Endodermal cell (in vitro differentiated cells): ENCODE measurements at regions not wholly inside any gene's neighbourhood (a gene's known extent, or its start where the extent isn't known, plus 50 kb on each side); places are given as distances from the start of the nearest gene placed in this dataset.
A peak's percentile ranks its signal among the peaks of the same experiment; 100 is the strongest.

ENCODE experiments used
- DNase-seq: peaks from one replicate; pipeline ENCODE4 v3.0.0-alpha.2; 2017
- H3K27ac ChIP-seq: 2 replicates; pipeline ENCODE4 v1.5.1; 2013; ENCODE audit warnings: mild to moderate bottlenecking, low read depth, low read length, moderate library complexity
- H3K27me3 ChIP-seq: 2 replicates; pipeline ENCODE4 v1.6.1; 2013; ENCODE audit warnings: mild to moderate bottlenecking, low read length, moderate library complexity; ENCODE audit not compliant: insufficient read depth, control insufficient read depth, poor library complexity, severe bottlenecking
- H3K36me3 ChIP-seq: 2 replicates; pipeline ENCODE4 v1.7.0; 2013; ENCODE audit warnings: mild to moderate bottlenecking, low read length, moderate library complexity; ENCODE audit not compliant: control insufficient read depth, insufficient read depth
- H3K4me1 ChIP-seq: one replicate; pipeline ENCODE4 v1.7.0; 2013; ENCODE audit warnings: low read length; ENCODE audit not compliant: control insufficient read depth, insufficient read depth
- H3K4me3 ChIP-seq: 2 replicates; pipeline ENCODE4 v1.5.1; 2013; ENCODE audit warnings: mild to moderate bottlenecking, low read length, moderate library complexity
- H3K9ac ChIP-seq: 2 replicates; pipeline ENCODE4 v1.6.1; 2013; ENCODE audit warnings: mild to moderate bottlenecking, low read length, moderate library complexity; ENCODE audit not compliant: poor library complexity, severe bottlenecking; ENCODE audit errors: extremely low read depth
- H3K9me3 ChIP-seq: 2 replicates; pipeline ENCODE4 v1.6.1; 2013; ENCODE audit warnings: mild to moderate bottlenecking, low read length, moderate library complexity; ENCODE audit not compliant: control insufficient read depth
- H3K27ac Mint-ChIP-seq: 2 replicates; pipeline ENCODE4 v1.8.0; 2020; ENCODE audit warnings: mixed read lengths
- H3K27me3 Mint-ChIP-seq: 2 replicates; pipeline ENCODE4 v1.8.0; 2021; ENCODE audit warnings: mild to moderate bottlenecking, mixed read lengths; ENCODE audit not compliant: insufficient read depth
- H3K36me3 Mint-ChIP-seq: 2 replicates; pipeline ENCODE4 v1.8.0; 2020; ENCODE audit warnings: low read depth, mixed read lengths
- H3K4me1 Mint-ChIP-seq: 2 replicates; pipeline ENCODE4 v1.8.0; 2020; ENCODE audit warnings: mixed read lengths
- H3K4me3 Mint-ChIP-seq: 2 replicates; pipeline ENCODE4 v1.8.0; 2020; ENCODE audit warnings: mild to moderate bottlenecking, moderate library complexity, mixed read lengths
- H3K9me3 Mint-ChIP-seq: 2 replicates; pipeline ENCODE4 v1.8.0; 2020; ENCODE audit warnings: mild to moderate bottlenecking, mixed read lengths
- WGBS, 2 experiments: methylation state at CpG; one replicate each; pipeline versions ENCODE4 v1.1.5 to v1.1.7; 2013; ENCODE audit warnings: missing lambda C conversion rate in 2 of 2, mixed read lengths in 1 of 2; ENCODE audit not compliant: insufficient coverage in 1 of 2, insufficient read length in 1 of 2; 5-methylcytosine and 5-hydroxymethylcytosine counted together
- TF ChIP-seq, protein P1 (sequence below): fragments of 200-600 bp; sonication (generic); conservative IDR thresholded peaks from 2 replicates; pipeline ENCODE4 v1.5.0; 2021; ENCODE audit warnings: antibody characterized with exemption, mild to moderate bottlenecking

DNA sequence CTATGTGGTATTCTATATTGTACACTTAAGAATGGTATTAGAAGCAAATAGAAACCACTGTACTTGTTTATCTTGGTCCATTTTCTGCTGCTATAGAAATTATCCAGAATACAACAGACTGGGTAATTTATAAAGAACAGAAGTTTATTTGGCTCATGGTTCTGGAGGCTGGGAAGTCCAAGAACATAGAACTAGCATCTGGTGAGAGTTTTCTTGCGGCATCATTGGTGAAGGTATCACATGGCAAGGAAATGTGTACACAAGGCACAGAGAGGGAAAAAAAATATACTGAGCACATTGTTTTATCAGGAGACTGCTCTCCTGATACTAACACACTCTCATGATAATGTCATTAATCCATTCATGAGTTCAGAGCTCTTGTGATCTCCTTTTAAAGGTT, 130.3 kb upstream of the STXBP6 start:
- TF ChIP-seq, protein P1, sequence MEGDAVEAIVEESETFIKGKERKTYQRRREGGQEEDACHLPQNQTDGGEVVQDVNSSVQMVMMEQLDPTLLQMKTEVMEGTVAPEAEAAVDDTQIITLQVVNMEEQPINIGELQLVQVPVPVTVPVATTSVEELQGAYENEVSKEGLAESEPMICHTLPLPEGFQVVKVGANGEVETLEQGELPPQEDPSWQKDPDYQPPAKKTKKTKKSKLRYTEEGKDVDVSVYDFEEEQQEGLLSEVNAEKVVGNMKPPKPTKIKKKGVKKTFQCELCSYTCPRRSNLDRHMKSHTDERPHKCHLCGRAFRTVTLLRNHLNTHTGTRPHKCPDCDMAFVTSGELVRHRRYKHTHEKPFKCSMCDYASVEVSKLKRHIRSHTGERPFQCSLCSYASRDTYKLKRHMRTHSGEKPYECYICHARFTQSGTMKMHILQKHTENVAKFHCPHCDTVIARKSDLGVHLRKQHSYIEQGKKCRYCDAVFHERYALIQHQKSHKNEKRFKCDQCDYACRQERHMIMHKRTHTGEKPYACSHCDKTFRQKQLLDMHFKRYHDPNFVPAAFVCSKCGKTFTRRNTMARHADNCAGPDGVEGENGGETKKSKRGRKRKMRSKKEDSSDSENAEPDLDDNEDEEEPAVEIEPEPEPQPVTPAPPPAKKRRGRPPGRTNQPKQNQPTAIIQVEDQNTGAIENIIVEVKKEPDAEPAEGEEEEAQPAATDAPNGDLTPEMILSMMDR: no peak
- Mint-ChIP-seq H3K4me3 (no peak overlapping the region), H3K4me1 (no peaks in the 10 kb centered on the region), H3K9me3 (peaks cover 56% of the 10 kb centered on the region), H3K27ac (no peak overlapping the region), H3K27me3 (no peaks in the 10 kb centered on the region), H3K36me3 (peaks cover 2% of the 10 kb centered on the region)
- Histone ChIP-seq H3K27ac (no peak overlapping the region), H3K4me3 (no peak overlapping the region), H3K9me3 (peaks cover 14% of the 10 kb centered on the region), H3K4me1 (no peaks in the 10 kb centered on the region), H3K36me3 (no peaks in the 10 kb centered on the region), H3K27me3 (no peaks in the 10 kb centered on the region), H3K9ac (no peak overlapping the region)
- WGBS, 2 experiments: 95% methylated on average over 1 of the region's 1 CpG; no CpG with 5 or more reads in 1 of the 2 experiments
- no peak for DNase-seq

DNA sequence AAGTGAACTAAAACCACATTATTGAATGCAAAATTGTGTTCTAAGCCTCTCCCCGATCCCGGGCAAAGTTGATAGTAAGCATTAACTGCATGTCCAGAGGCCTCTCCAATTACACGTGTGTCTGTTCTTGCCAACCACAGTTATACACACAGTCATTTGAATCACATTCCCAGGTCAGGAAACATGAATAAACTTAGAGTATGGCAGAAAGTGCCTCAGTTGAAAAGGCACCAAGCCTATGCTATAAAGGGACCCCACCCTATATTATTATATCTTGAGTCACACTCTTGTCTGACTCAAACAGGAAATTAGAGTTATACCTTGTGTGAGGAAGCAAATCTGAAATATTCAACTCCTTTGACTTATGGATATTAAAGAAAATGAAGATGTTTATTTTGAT, 128.3 kb upstream of the STXBP6 start:
- H3K9me3 Mint-ChIP-seq: peaks cover 36% of the 10 kb centered on the region
- 76 to 95% methylated on average over 3 of the region's 3 CpGs for WGBS, 2 experiments
- H3K4me3 Mint-ChIP-seq: no peak overlapping the region
- TF ChIP-seq, protein P1: no peak
- Histone ChIP-seq H3K9me3 (peaks cover 9% of the 10 kb centered on the region), H3K36me3 (no peaks in the 10 kb centered on the region), H3K27me3 (no peaks in the 10 kb centered on the region), H3K9ac (no peak overlapping the region), H3K27ac (no peak overlapping the region), H3K4me1 (no peaks in the 10 kb centered on the region), H3K4me3 (no peak overlapping the region)
- H3K27ac Mint-ChIP-seq: no peak overlapping the region
- no peaks in the 10 kb centered on the region for H3K27me3 Mint-ChIP-seq
- H3K36me3 Mint-ChIP-seq: peaks cover 2% of the 10 kb centered on the region
- no peaks in the 10 kb centered on the region for H3K4me1 Mint-ChIP-seq
- no peak for DNase-seq

DNA sequence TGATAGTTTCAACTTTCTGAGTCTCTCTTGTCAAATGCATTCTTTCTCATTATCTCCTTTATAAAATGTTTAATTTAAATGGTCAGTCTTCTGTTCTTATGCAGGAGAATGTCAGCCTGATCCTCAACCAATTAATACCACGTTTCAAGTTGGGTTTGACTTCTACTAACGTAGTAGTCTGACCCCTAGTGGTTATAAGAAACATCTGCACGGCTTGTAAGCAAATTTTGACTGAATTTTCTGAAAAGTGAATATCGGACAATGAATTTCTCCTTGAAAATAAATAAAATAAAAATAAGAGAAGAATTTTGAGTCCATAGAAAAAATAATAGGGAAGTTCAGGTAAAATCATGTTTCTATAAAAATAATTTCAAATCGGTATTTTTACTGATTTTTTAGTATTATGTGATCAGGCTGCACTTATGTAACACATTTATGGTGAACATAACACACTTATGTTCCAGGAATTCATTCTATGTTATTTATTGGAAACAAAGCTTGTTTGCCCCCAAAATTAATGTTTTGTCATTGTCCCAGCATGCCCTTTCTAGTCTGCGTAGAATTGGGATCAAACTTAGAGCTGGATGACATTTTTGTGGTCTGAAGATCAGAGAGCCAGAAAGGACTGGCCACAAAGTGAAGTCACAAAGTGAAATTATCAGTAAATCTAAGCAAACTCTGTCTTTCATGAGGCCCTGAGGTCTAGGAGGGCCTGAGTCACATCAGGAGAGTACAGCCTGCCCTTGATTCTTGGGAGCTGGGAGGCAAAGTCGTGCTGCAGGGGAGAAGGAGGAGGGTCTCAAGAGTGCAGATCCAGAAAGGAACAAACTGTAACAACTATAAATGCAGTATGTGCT, 101.2 kb upstream of the STXBP6 start:
- Histone ChIP-seq H3K4me3 (no peak overlapping the region), H3K4me1 (no peaks in the 10 kb centered on the region), H3K27ac (no peak overlapping the region), H3K9ac (no peak overlapping the region), H3K36me3 (no peaks in the 10 kb centered on the region), H3K9me3 (no peaks in the 10 kb centered on the region), H3K27me3 (no peaks in the 10 kb centered on the region)
- WGBS, 2 experiments: 44 to 47% methylated on average over 6 to 7 of the region's 7 CpGs
- Mint-ChIP-seq H3K27me3 (no peaks in the 10 kb centered on the region), H3K4me1 (no peaks in the 10 kb centered on the region), H3K4me3 (no peak overlapping the region), H3K27ac (no peak overlapping the region), H3K9me3 (no peaks in the 10 kb centered on the region), H3K36me3 (no peaks in the 10 kb centered on the region)
- TF ChIP-seq, protein P1: peak; percentile 92
- no peak for DNase-seq
